AG09309 (cell line): ENCODE measurements at regions not wholly inside any gene's neighbourhood (a gene's known extent, or its start where the extent isn't known, plus 50 kb on each side); places are given as distances from the start of the nearest gene placed in this dataset.

Experiments
- DNase-seq: peaks from one replicate; pipeline ENCODE4 v3.0.0-alpha.2; 2010; ENCODE audit warnings: low read depth
- H3K4me3 ChIP-seq: 2 replicates; pipeline ENCODE4 v1.5.1; 2011; ENCODE audit warnings: mild to moderate bottlenecking, low read depth, low read length, moderate library complexity; ENCODE audit not compliant: control insufficient read depth
- TF ChIP-seq, protein P1 (sequence below): IDR thresholded peaks from 2 replicates; pipeline ENCODE4 v1.5.1; 2011; ENCODE audit warnings: mild to moderate bottlenecking, low read depth, low read length, inconsistent platforms; ENCODE audit not compliant: insufficient read depth, control insufficient read depth; ENCODE audit errors: missing control alignments

DNA sequence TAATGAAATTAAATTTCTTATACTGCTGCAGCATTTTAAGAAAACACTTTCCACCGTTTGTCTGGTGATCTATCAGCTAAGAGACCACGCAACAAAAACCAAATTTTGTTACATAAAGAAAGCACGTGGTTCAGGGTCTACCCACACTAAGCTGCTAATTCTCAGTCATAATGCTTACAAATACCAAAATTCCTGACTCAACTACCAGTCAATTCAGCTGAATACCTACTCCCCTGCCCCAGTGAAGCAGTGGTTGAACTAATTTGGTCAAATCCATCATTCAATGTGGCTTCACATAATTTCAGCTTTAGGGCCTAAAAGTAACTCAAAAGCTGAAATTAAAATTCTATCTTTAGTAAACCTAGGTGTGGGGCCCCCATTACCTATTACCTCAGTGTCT is 468.6 kb upstream of the ARID1B start:
- TF ChIP-seq, protein P1, sequence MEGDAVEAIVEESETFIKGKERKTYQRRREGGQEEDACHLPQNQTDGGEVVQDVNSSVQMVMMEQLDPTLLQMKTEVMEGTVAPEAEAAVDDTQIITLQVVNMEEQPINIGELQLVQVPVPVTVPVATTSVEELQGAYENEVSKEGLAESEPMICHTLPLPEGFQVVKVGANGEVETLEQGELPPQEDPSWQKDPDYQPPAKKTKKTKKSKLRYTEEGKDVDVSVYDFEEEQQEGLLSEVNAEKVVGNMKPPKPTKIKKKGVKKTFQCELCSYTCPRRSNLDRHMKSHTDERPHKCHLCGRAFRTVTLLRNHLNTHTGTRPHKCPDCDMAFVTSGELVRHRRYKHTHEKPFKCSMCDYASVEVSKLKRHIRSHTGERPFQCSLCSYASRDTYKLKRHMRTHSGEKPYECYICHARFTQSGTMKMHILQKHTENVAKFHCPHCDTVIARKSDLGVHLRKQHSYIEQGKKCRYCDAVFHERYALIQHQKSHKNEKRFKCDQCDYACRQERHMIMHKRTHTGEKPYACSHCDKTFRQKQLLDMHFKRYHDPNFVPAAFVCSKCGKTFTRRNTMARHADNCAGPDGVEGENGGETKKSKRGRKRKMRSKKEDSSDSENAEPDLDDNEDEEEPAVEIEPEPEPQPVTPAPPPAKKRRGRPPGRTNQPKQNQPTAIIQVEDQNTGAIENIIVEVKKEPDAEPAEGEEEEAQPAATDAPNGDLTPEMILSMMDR: no peak
- no peak for DNase-seq
- no peak overlapping the region for H3K4me3 ChIP-seq

DNA sequence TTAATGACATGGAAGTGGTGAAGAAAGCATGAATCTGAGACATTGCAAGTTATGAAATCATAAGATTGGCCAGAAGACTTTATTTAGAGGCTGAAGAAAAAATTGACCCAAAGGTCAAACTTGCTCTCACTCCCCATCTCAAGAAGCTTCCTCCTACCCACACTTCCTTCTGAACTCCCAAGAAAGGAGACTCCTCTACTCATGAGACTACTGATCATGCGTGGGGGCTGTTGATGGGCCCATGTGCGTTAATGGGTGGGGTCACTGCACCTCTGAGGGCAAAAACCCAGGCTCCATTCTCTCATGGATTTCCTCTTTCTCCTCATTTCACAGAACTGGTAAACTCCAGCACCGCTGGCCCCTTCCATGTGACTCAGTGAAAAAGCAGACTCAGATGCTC is 470.6 kb upstream of the ARID1B start:
- H3K4me3 ChIP-seq: no peak overlapping the region
- DNase-seq: no peak
- TF ChIP-seq, protein P1: no peak

DNA sequence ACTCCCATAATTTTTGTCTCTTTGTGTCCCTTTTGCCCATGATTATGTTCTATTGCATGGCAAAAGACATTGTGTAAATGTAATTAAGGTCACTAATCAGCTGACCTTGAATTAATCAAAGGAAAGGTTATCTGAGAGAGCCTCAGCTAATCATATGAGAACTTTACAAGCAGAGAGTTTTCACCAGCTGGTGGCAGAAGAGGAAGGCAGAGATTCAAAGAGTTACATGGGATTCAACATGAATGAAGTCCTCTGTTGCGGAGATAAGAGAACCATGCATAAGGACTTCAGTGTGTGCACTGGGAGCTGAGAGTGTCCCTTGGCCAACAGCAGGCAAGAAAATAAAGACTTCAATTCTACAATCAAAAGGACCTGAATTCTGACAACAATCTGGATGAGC is 494.1 kb upstream of the ARID1B start:
- TF ChIP-seq, protein P1: no peak
- no peak overlapping the region for H3K4me3 ChIP-seq
- no peak for DNase-seq

DNA sequence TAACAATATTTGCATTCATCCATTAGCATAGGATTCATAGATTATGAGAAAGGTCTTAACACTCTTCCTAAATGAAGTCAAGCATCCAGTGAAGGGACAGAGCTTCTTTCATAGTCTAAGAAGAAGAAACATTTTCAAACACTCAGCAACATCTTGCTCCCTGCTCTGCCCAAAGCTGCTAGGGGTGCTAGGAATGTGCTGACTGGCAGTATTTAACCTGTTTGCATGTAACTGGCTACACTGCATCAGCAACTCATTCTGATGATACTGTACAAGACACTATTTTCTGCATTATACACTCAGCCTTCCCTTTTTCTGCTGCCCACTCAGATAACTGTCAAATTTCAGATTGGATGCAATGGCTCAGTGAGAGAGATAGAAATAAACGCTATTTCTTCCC is 495.1 kb upstream of the ARID1B start:
- TF ChIP-seq, protein P1: no peak
- no peak overlapping the region for H3K4me3 ChIP-seq
- no peak for DNase-seq

DNA sequence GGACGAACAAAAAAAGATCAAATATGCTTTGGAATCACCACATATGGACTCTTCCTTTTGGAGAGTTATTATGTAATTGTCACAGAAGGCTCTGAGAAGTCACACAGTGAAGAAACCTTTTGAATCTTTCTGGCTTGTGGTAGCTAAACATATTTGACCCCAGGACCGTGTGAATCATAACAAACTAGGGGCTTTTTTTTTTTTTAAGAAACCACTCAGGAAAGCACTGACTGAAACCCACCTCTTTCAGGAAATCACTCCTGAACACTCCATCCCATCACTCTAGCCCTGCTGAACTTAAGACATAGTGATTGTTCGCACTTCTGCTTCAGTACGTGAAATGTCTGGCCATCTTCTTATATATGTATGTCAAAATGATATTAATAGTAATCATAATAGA is 495.9 kb upstream of the ARID1B start:
- no peak overlapping the region for H3K4me3 ChIP-seq
- no peak for DNase-seq
- TF ChIP-seq, protein P1: no peak

DNA sequence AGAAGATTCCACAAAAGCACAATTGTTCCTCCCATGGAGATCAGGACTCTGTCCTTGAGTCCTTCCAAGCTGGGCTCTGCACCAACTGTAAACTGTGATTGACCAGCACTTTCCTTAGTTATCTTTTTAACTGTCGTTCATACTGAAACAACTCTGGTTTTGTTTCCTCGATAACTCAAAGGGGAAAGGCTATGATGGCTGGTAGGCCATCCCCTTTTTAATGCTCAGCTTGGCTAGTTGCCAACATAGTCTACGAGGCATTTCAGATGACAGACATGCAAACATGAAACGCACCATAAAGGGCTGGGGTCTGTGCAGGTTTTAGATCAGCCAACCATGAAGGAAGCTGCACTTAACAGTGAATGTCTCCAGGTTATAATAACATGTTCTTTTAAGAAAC is 497.1 kb upstream of the ARID1B start:
- TF ChIP-seq, protein P1: no peak
- no peak for DNase-seq
- no peak overlapping the region for H3K4me3 ChIP-seq
